HCT116 (cell line): ENCODE measurements at regions not wholly inside any gene's neighbourhood (a gene's known extent, or its start where the extent isn't known, plus 50 kb on each side); places are given as distances from the start of the nearest gene placed in this dataset.

ENCODE experiments used
- ATAC-seq: fragments of 200-7000 bp; cut with Tn5 transposase; 2 replicates; pipeline ENCODE4 v1.9.1; 2020; ENCODE audit warnings: mild to moderate bottlenecking, moderate library complexity
- BruUV-seq: library from RNA; stranded (reverse); fragments of 400-500 nt; replicated peaks from 2 replicates; lab custom pipeline; 2021; lab: Mats Ljungman, UMichigan
- CTCF ChIA-PET: fragments of 300-600 bp; sonication (Branson Sonifier 250); formaldehyde crosslinking; loops from one replicate; lab custom pipeline; 2021; ENCODE audit warnings: antibody characterized with exemption; lab: Charles Lee
- POLR2A ChIA-PET: fragments of 300-600, 350-600 bp; sonication (Branson Sonifier 250); formaldehyde crosslinking; loops from one replicate; lab custom pipeline; 2021; ENCODE audit warnings: antibody characterized with exemption; lab: Charles Lee
- RAD21 ChIA-PET, 2 experiments: fragments of 300-600 bp; sonication (Branson Sonifier 250); formaldehyde crosslinking; loops; one replicate each; lab custom pipeline; 2023; ENCODE audit warnings: low total read pairs in 2 of 2; ENCODE audit not compliant: uncharacterized antibody in 2 of 2, unreplicated experiment in 2 of 2, low non-redundant PET in 1 of 2; lab: Charles Lee
- DNase-seq: peaks from one replicate; pipeline ENCODE4 v3.0.0-alpha.2; 2010; ENCODE audit warnings: low read depth, low spot score
- H2AFZ ChIP-seq: fragments of 200-600 bp; shearing (Covaris generic), sonication (generic); 2 replicates; pipeline ENCODE4 v1.6.1; 2017; ENCODE audit warnings: low read depth, mixed run types, mixed read lengths, antibody characterized with exemption, low read length; ENCODE audit not compliant: poor library complexity, severe bottlenecking
- H3K27ac ChIP-seq: 2 replicates; pipeline ENCODE4 v1.5.1; 2012; ENCODE audit warnings: low read depth, low read length
- H3K27me3 ChIP-seq: fragments of 200-600 bp; sonication (generic); 2 replicates; pipeline ENCODE4 v1.6.1; 2016; ENCODE audit warnings: mixed run types, low read length, mixed read lengths; ENCODE audit not compliant: insufficient read depth
- H3K36me3 ChIP-seq, 2 experiments: fragments of 200-500 bp in 1 of 2; fragments of 200-600 bp in 1 of 2; sonication (Bioruptor generic) in 1 of 2; sonication (generic) in 1 of 2; 2 replicates each; pipeline versions ENCODE4 v1.5.1 to v1.6.1; 2014 to 2016; ENCODE audit warnings: low read length in 2 of 2, inconsistent platforms in 1 of 2, mixed read lengths in 1 of 2, mixed run types in 1 of 2; ENCODE audit not compliant: insufficient read depth in 2 of 2, control insufficient read depth in 1 of 2
- H3K4me1 ChIP-seq, 2 experiments: fragments of 200-600 bp in 1 of 2; sonication (generic) in 1 of 2; 2 replicates each; pipeline versions ENCODE4 v1.5.1 to v1.6.1; 2012 to 2017; ENCODE audit warnings: low read length in 2 of 2, inconsistent platforms in 1 of 2, mild to moderate bottlenecking in 1 of 2, mixed read lengths in 1 of 2, mixed run types in 1 of 2, moderate library complexity in 1 of 2; ENCODE audit not compliant: insufficient read depth in 2 of 2, control insufficient read depth in 1 of 2
- H3K4me2 ChIP-seq: fragments of 200-600 bp; sonication (generic); 2 replicates; pipeline ENCODE4 v1.6.1; 2017; ENCODE audit warnings: mixed run types, low read length, mixed read lengths
- H3K4me3 ChIP-seq, 2 experiments: fragments of 200-600 bp in 1 of 2; sonication (generic) in 1 of 2; replicated peaks in 1 of 2; 2 replicates each; pipeline ENCODE4 v1.5.1; 2011 to 2016; ENCODE audit warnings: low read length in 2 of 2, control low read depth in 1 of 2, low read depth in 1 of 2, mild to moderate bottlenecking in 1 of 2, mixed read lengths in 1 of 2, mixed run types in 1 of 2
- H3K79me2 ChIP-seq: fragments of 200-600 bp; sonication (generic); 2 replicates; pipeline ENCODE4 v1.6.1; 2017; ENCODE audit warnings: mild to moderate bottlenecking, mixed run types, low read length, moderate library complexity, mixed read lengths; ENCODE audit not compliant: insufficient read depth
- H3K9ac ChIP-seq: fragments of 200-600 bp; sonication (generic); 2 replicates; pipeline ENCODE4 v1.6.1; 2016; ENCODE audit warnings: low read length, mixed read lengths
- H3K9me2 ChIP-seq: fragments of 200-600 bp; sonication (generic), shearing (Covaris generic); 2 replicates; pipeline ENCODE4 v1.6.1; 2017; ENCODE audit warnings: mixed run types, mild to moderate bottlenecking, moderate library complexity; ENCODE audit not compliant: insufficient read depth
- H3K9me3 ChIP-seq, 2 experiments: fragments of 200-500 bp in 1 of 2; fragments of 200-600 bp in 1 of 2; sonication (Bioruptor generic) in 1 of 2; sonication (generic) in 1 of 2; 2 replicates each; pipeline ENCODE4 v1.6.1; 2014 to 2017; ENCODE audit warnings: low read length in 2 of 2, mixed read lengths in 2 of 2, inconsistent platforms in 1 of 2, low read depth in 1 of 2, mild to moderate bottlenecking in 1 of 2, mixed run types in 1 of 2, moderate library complexity in 1 of 2; ENCODE audit not compliant: control insufficient read depth in 1 of 2, insufficient read depth in 1 of 2
- H4K20me1 ChIP-seq: fragments of 200-600 bp; sonication (generic), shearing (Covaris generic); 2 replicates; pipeline ENCODE4 v1.6.1; 2017; ENCODE audit warnings: mixed run types, mild to moderate bottlenecking, moderate library complexity; ENCODE audit not compliant: insufficient read depth
- CBX3 ChIP-seq: IDR thresholded peaks from 2 replicates; pipeline ENCODE4 v1.6.1; 2012; ENCODE audit warnings: low read depth
- CEBPB ChIP-seq: IDR thresholded peaks from 2 replicates; pipeline ENCODE4 v1.6.1; 2012; ENCODE audit warnings: low read depth
- EGR1 ChIP-seq: IDR thresholded peaks from 2 replicates; pipeline ENCODE4 v1.6.1; 2012; ENCODE audit warnings: low read depth
- ELF1 ChIP-seq: IDR thresholded peaks from 2 replicates; pipeline ENCODE4 v1.6.1; 2012; ENCODE audit warnings: low read depth, borderline replicate concordance
- EZH2 ChIP-seq: fragments of 200-600 bp; sonication (generic); IDR thresholded peaks from 2 replicates; pipeline ENCODE4 v1.6.1; 2017; ENCODE audit warnings: antibody characterized with exemption, mixed run types
- EZH2phosphoT487 ChIP-seq: fragments of 200-600 bp; IDR thresholded peaks from 2 replicates; pipeline ENCODE4 v1.6.1; 2018; ENCODE audit warnings: antibody characterized with exemption, borderline replicate concordance
- FOSL1 ChIP-seq: IDR thresholded peaks from 2 replicates; pipeline ENCODE4 v1.6.1; 2012; ENCODE audit warnings: low read depth
- JUND ChIP-seq: IDR thresholded peaks from 2 replicates; pipeline ENCODE4 v1.6.1; 2012
- POLR2A ChIP-seq: IDR thresholded peaks from 2 replicates; pipeline ENCODE4 v1.7.0; 2011; ENCODE audit warnings: borderline replicate concordance; ENCODE audit not compliant: insufficient read depth, insufficient read length; ENCODE audit errors: extremely low read depth
- POLR2AphosphoS5 ChIP-seq: IDR thresholded peaks from 2 replicates; pipeline ENCODE4 v1.6.1; 2011; ENCODE audit warnings: mild to moderate bottlenecking, low read depth, low read length, moderate library complexity
- RAD21 ChIP-seq: IDR thresholded peaks from 2 replicates; pipeline ENCODE4 v1.6.1; 2012; ENCODE audit warnings: low read depth, mild to moderate bottlenecking
- SIN3A ChIP-seq: IDR thresholded peaks from 2 replicates; pipeline ENCODE4 v1.6.1; 2012; ENCODE audit warnings: low read depth
- SP1 ChIP-seq: IDR thresholded peaks from 2 replicates; pipeline ENCODE4 v1.6.1; 2012; ENCODE audit warnings: low read depth
- SRF ChIP-seq: IDR thresholded peaks from 2 replicates; pipeline ENCODE4 v1.6.1; 2012; ENCODE audit warnings: low read depth
- TCF7L2 ChIP-seq: IDR thresholded peaks from 2 replicates; pipeline ENCODE4 v1.7.0; 2011; ENCODE audit warnings: borderline replicate concordance, inconsistent platforms; ENCODE audit not compliant: insufficient read depth, insufficient read length; ENCODE audit errors: extremely low read depth
- ZNF274 ChIP-seq: fragments of 200-500 bp; sonication (Bioruptor generic); IDR thresholded peaks from 2 replicates; pipeline ENCODE4 v1.6.1; 2014; ENCODE audit warnings: mild to moderate bottlenecking, low read depth, low read length, inconsistent platforms
- intact Hi-C: fragments of 100-400 bp; cut with micrococcal nuclease; formaldehyde crosslinking; loops from 2 replicates; pipeline ENCODE4 v1.10.0; 2022
- TF ChIP-seq, protein P1 (sequence below): IDR thresholded peaks from 2 replicates; pipeline ENCODE4 v1.6.1; 2012
- TF ChIP-seq, protein P2 (sequence below): IDR thresholded peaks from 2 replicates; pipeline ENCODE4 v1.6.1; 2012; ENCODE audit warnings: low read depth
- TF ChIP-seq, protein P3 (sequence below), 3 experiments: fragments of 200-600 bp in 1 of 3; sonication (generic) in 1 of 3; IDR thresholded peaks in 2 of 3; conservative IDR thresholded peaks in 1 of 3; 2 replicates each; pipeline ENCODE4 v1.5.1; 2012 to 2017; ENCODE audit warnings: low read depth in 2 of 3, low read length in 2 of 3, antibody characterized with exemption in 1 of 3, borderline replicate concordance in 1 of 3, control low read depth in 1 of 3, mild to moderate bottlenecking in 1 of 3, mixed read lengths in 1 of 3, mixed run types in 1 of 3, moderate library complexity in 1 of 3; ENCODE audit not compliant: insufficient read depth in 1 of 3

- CTCF ChIA-PET, result no interaction called here
- Histone ChIP-seq H4K20me1 (no peaks in the 10 kb centered on the region), H3K27me3 (peaks cover 17% of the 10 kb centered on the region), H3K79me2 (no peaks in the 10 kb centered on the region), H3K9ac (no peak overlapping the region), H3K4me3 (no peak overlapping the region), H3K9me3 (no peaks in the 10 kb centered on the region)
- BruUV-seq, result no TSS peak
- DNase-seq, result no peak
- POLR2A ChIA-PET, result no interaction called here
- intact Hi-C loops, result no loop called here
- TF ChIP-seq JUND (no peak), ZNF274 (no peak), TCF7L2 (no peak), SIN3A (no peak), ELF1 (no peak), EGR1 (no peak), POLR2A (no peak), EZH2 (no peak)
- TF ChIP-seq, protein P1, sequence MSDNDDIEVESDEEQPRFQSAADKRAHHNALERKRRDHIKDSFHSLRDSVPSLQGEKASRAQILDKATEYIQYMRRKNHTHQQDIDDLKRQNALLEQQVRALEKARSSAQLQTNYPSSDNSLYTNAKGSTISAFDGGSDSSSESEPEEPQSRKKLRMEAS, result no peak
- TF ChIP-seq, all 23 proteins: peak for 0
- H2AFZ ChIP-seq, result no peak overlapping the region
- no peak for ATAC-seq
- H3K36me3 ChIP-seq, result no peaks in the 10 kb centered on the region
- no peak overlapping the region for H3K4me2 ChIP-seq
- H3K27ac ChIP-seq, result no peak overlapping the region
- RAD21 ChIA-PET, result no interaction called here
- no peaks in the 10 kb centered on the region for H3K9me2 ChIP-seq
- no peaks in the 10 kb centered on the region for H3K4me1 ChIP-seq
These were observed 320.7 kb downstream of the ZNF621 start for GRCh38 chr3:40845447-40845846.

DNA sequence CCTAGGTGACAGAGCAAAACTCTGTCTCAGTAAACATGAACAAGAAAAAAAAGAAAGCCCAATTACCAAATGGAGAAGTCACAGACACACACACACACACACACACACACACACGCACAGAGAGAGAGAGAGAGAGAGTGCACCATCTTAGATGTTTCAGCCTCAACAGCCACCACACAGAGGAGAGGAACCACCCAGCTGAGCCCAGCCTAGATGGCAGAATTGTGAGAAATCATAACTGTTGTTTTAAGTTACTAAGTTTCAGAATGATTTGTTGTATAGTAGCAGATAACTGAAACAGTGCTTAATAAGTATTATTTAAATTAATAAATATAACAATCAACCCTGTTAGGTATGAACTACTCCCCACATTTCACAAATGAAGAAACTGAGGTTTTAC is 321.2 kb downstream of the ZNF621 start:
- H3K27me3 ChIP-seq, result peaks cover 17% of the 10 kb centered on the region
- DNase-seq (no peak), ATAC-seq (no peak)
- H3K36me3 ChIP-seq, result no peaks in the 10 kb centered on the region
- no peaks in the 10 kb centered on the region for H4K20me1 ChIP-seq
- H3K79me2 ChIP-seq, result no peaks in the 10 kb centered on the region
- BruUV-seq, result no TSS peak
- H3K4me2 ChIP-seq, result no peak overlapping the region
- H2AFZ ChIP-seq, result no peak overlapping the region
- CTCF ChIA-PET, result no interaction called here
- H3K4me1 ChIP-seq, result no peaks in the 10 kb centered on the region
- H3K9me2 ChIP-seq, result no peaks in the 10 kb centered on the region
- H3K9ac ChIP-seq, result no peak overlapping the region
- H3K4me3 ChIP-seq, result no peak overlapping the region
- H3K27ac ChIP-seq, result no peak overlapping the region
- RAD21 ChIA-PET, result no interaction called here
- H3K9me3 ChIP-seq, result no peaks in the 10 kb centered on the region
- intact Hi-C loops, result no loop called here
- POLR2A ChIA-PET, result no interaction called here
- TF ChIP-seq SP1 (no peak), SRF (no peak), EGR1 (no peak), POLR2AphosphoS5 (no peak), CEBPB (no peak), FOSL1 (no peak), CBX3 (no peak), EZH2phosphoT487 (no peak), RAD21 (no peak), TCF7L2 (no peak)
- TF ChIP-seq, protein P2, sequence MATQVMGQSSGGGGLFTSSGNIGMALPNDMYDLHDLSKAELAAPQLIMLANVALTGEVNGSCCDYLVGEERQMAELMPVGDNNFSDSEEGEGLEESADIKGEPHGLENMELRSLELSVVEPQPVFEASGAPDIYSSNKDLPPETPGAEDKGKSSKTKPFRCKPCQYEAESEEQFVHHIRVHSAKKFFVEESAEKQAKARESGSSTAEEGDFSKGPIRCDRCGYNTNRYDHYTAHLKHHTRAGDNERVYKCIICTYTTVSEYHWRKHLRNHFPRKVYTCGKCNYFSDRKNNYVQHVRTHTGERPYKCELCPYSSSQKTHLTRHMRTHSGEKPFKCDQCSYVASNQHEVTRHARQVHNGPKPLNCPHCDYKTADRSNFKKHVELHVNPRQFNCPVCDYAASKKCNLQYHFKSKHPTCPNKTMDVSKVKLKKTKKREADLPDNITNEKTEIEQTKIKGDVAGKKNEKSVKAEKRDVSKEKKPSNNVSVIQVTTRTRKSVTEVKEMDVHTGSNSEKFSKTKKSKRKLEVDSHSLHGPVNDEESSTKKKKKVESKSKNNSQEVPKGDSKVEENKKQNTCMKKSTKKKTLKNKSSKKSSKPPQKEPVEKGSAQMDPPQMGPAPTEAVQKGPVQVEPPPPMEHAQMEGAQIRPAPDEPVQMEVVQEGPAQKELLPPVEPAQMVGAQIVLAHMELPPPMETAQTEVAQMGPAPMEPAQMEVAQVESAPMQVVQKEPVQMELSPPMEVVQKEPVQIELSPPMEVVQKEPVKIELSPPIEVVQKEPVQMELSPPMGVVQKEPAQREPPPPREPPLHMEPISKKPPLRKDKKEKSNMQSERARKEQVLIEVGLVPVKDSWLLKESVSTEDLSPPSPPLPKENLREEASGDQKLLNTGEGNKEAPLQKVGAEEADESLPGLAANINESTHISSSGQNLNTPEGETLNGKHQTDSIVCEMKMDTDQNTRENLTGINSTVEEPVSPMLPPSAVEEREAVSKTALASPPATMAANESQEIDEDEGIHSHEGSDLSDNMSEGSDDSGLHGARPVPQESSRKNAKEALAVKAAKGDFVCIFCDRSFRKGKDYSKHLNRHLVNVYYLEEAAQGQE, result no peak
- TF ChIP-seq, protein P3, sequence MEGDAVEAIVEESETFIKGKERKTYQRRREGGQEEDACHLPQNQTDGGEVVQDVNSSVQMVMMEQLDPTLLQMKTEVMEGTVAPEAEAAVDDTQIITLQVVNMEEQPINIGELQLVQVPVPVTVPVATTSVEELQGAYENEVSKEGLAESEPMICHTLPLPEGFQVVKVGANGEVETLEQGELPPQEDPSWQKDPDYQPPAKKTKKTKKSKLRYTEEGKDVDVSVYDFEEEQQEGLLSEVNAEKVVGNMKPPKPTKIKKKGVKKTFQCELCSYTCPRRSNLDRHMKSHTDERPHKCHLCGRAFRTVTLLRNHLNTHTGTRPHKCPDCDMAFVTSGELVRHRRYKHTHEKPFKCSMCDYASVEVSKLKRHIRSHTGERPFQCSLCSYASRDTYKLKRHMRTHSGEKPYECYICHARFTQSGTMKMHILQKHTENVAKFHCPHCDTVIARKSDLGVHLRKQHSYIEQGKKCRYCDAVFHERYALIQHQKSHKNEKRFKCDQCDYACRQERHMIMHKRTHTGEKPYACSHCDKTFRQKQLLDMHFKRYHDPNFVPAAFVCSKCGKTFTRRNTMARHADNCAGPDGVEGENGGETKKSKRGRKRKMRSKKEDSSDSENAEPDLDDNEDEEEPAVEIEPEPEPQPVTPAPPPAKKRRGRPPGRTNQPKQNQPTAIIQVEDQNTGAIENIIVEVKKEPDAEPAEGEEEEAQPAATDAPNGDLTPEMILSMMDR (IDR thresholded peaks at IDR 0.05 in 2 of 3, conservative IDR thresholded peaks at IDR 0.05 in 1 of 3; ENCODE audit: borderline replicate concordance in 1 of 3, insufficient read depth in 1 of 3, low read depth in 2 of 3, low read length in 2 of 3), result no peak
